ENCODE measurements at regions not wholly inside any gene's neighbourhood (a gene's known extent, or its start where the extent isn't known, plus 50 kb on each side); places are given as distances from the start of the nearest gene placed in this dataset.

DNA sequence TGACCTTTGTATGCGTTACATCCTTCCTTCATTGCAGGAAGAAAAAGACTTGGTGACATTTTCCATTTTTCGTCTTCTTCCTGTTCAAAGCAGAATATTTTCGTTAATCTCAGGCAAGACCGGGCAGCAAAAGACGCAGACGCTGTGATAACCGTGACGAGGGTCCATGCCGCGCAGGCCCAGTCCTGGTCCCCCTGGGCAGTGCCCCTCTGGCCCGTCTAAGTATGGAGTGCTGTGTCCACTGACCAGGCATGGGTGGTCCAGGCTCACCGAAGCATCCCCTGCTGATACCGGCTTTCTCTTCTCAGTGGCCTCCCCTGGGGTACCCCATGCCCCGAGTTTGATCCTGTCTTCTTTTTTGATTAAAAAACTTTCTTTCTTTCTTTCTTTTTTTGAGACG is 135.2 kb upstream of the ASB18 start:
- Histone ChIP-seq H3K4me1 (ENCODE audit: insufficient read depth, low read length, severe bottlenecking) (no peaks in the 10 kb centered on the region), H2AFZ (ENCODE audit: low read length) (no peak overlapping the region), H3F3A (ENCODE audit: insufficient read depth, low read length) (no peaks in the 10 kb centered on the region), H3K9ac (ENCODE audit: low read length) (no peak overlapping the region), H3K79me2 (ENCODE audit: insufficient read depth, low read length) (no peaks in the 10 kb centered on the region), H3K4me2 (ENCODE audit: low read length) (no peak overlapping the region), H3K9me2 (ENCODE audit: low read depth, low read length) (no peaks in the 10 kb centered on the region), H3K4me3 (ENCODE audit: low read depth, low read length, poor library complexity, severe bottlenecking) (no peak overlapping the region), H3K27me3 (ENCODE audit: insufficient read depth, low read length) (no peaks in the 10 kb centered on the region), H3K9me3 (ENCODE audit: low read length) (no peaks in the 10 kb centered on the region), H3K27ac (ENCODE audit: low read depth, low read length, poor library complexity, severe bottlenecking) (no peak overlapping the region), H3K36me3 (ENCODE audit: insufficient read depth, low read length) (no peaks in the 10 kb centered on the region), H4K20me1 (ENCODE audit: insufficient read depth, low read length) (no peaks in the 10 kb centered on the region)
- TF ChIP-seq, protein P1, sequence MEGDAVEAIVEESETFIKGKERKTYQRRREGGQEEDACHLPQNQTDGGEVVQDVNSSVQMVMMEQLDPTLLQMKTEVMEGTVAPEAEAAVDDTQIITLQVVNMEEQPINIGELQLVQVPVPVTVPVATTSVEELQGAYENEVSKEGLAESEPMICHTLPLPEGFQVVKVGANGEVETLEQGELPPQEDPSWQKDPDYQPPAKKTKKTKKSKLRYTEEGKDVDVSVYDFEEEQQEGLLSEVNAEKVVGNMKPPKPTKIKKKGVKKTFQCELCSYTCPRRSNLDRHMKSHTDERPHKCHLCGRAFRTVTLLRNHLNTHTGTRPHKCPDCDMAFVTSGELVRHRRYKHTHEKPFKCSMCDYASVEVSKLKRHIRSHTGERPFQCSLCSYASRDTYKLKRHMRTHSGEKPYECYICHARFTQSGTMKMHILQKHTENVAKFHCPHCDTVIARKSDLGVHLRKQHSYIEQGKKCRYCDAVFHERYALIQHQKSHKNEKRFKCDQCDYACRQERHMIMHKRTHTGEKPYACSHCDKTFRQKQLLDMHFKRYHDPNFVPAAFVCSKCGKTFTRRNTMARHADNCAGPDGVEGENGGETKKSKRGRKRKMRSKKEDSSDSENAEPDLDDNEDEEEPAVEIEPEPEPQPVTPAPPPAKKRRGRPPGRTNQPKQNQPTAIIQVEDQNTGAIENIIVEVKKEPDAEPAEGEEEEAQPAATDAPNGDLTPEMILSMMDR (IDR thresholded peaks at IDR 0.05; ENCODE audit: low read length) = no peak
- TF ChIP-seq EZH2 (IDR thresholded peaks at IDR 0.05; ENCODE audit: borderline replicate concordance, low read length) = no peak

DNA sequence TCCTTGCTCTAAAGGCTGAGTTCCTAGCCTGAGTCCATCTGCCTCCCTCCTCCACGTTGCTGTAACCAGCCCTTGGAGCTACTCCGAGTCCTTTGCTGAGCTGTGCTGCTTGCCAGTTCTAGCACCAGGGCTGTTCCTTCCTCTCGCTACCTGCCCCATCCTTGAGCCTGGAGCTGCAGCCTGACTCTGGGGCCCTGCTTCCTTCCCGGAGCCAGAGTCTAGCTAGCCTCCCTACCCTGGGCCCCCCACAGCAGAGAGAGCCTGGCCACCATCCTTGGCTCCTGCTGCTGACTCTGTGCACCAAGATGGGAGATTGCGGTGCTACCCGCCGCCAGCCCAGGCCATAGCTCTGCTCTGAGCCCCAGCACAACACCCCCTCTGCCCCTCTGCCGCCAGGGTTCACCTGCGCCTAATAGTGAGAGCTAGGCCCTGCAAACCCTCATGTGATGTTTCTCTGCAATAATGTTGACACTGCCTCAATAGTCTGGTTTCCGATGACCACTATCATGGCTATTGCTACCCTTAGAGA is 135.9 kb upstream of the ASB18 start:
- no peaks in the 10 kb centered on the region for H3K27me3 ChIP-seq (ENCODE audit: insufficient read depth, low read length)
- TF ChIP-seq, protein P1 (IDR thresholded peaks at IDR 0.05; ENCODE audit: low read length) = no peak
- TF ChIP-seq EZH2 (IDR thresholded peaks at IDR 0.05; ENCODE audit: borderline replicate concordance, low read length) = no peak

DNA sequence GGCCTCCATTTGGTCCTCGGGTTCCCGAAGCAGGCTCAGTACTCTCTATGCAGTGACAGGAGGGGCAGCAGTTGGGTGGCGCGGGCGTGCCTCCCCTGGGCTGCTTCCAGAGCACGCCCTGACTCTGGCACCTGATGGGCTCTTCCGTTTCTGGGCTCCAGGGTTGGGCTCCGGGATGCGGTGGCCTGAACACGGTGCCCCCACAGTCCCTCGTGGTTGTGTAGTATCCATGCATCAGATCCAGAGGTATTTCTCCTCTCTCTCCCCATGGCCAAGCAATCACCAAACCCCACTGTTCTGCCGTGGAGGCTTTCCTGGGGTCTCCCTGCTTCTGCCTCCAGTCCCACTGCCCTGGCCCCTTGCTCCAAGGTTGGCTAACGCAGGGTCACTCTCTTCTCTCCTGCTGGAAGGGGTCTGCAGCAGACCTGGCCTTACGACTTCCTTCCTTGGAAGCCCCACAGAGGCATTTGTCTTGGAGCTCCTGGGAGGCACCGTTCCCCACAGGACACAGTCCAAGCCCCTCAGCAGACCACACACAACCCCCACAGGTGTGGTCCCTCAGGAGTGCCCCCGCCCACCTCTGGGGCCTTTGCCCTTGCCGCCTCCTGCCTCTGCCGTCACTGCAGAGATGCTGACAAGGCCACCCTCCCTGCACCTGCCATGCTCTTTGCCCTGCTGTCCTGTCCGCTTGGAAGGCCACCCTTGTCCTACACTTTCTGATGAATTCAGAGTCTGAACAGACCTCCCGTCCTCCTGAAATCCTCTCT is 136.6 kb upstream of the ASB18 start:
- H3K4me1 ChIP-seq (ENCODE audit: insufficient read depth, low read length, severe bottlenecking) = no peaks in the 10 kb centered on the region
- no peak overlapping the region for H3K9ac ChIP-seq (ENCODE audit: low read length)
- H4K20me1 ChIP-seq (ENCODE audit: insufficient read depth, low read length) = no peaks in the 10 kb centered on the region
- no peak for TF ChIP-seq EZH2 (IDR thresholded peaks at IDR 0.05; ENCODE audit: borderline replicate concordance, low read length)
- TF ChIP-seq, protein P1 (IDR thresholded peaks at IDR 0.05; ENCODE audit: low read length) = no peak
- H3K9me2 ChIP-seq (ENCODE audit: low read depth, low read length) = no peaks in the 10 kb centered on the region
- no peaks in the 10 kb centered on the region for H3K36me3 ChIP-seq (ENCODE audit: insufficient read depth, low read length)
- H3F3A ChIP-seq (ENCODE audit: insufficient read depth, low read length) = no peaks in the 10 kb centered on the region
- H3K79me2 ChIP-seq (ENCODE audit: insufficient read depth, low read length) = no peaks in the 10 kb centered on the region
- no peak overlapping the region for H3K27ac ChIP-seq (ENCODE audit: low read depth, low read length, poor library complexity, severe bottlenecking)
- H3K4me2 ChIP-seq (ENCODE audit: low read length) = no peak overlapping the region
- H3K27me3 ChIP-seq (ENCODE audit: insufficient read depth, low read length) = no peaks in the 10 kb centered on the region
- no peak overlapping the region for H3K4me3 ChIP-seq (ENCODE audit: low read depth, low read length, poor library complexity, severe bottlenecking)
- H3K9me3 ChIP-seq (ENCODE audit: low read length) = no peaks in the 10 kb centered on the region
- H2AFZ ChIP-seq (ENCODE audit: low read length) = no peak overlapping the region

More for the DNA sequence above, 135.9 kb upstream of the ASB18 start:
- Histone ChIP-seq H3K4me1 (ENCODE audit: insufficient read depth, low read length, severe bottlenecking) (no peaks in the 10 kb centered on the region), H3K9me3 (ENCODE audit: low read length) (no peaks in the 10 kb centered on the region), H2AFZ (ENCODE audit: low read length) (no peak overlapping the region), H3F3A (ENCODE audit: insufficient read depth, low read length) (no peaks in the 10 kb centered on the region), H3K9ac (ENCODE audit: low read length) (no peak overlapping the region), H3K27ac (ENCODE audit: low read depth, low read length, poor library complexity, severe bottlenecking) (no peak overlapping the region), H4K20me1 (ENCODE audit: insufficient read depth, low read length) (no peaks in the 10 kb centered on the region), H3K79me2 (ENCODE audit: insufficient read depth, low read length) (no peaks in the 10 kb centered on the region), H3K9me2 (ENCODE audit: low read depth, low read length) (no peaks in the 10 kb centered on the region), H3K4me3 (ENCODE audit: low read depth, low read length, poor library complexity, severe bottlenecking) (no peak overlapping the region), H3K4me2 (ENCODE audit: low read length) (no peak overlapping the region), H3K36me3 (ENCODE audit: insufficient read depth, low read length) (no peaks in the 10 kb centered on the region)

Measured in OCI-LY1 (cell line).